ENCODE measurements at regions not wholly inside any gene's neighbourhood (a gene's known extent, or its start where the extent isn't known, plus 50 kb on each side); places are given as distances from the start of the nearest gene placed in this dataset.
"Not testable (repeated sequence)": the region's sequence is repeated elsewhere in the genome, so short reads cannot be mapped to it uniquely, and the experiment has no call there.

DNA sequence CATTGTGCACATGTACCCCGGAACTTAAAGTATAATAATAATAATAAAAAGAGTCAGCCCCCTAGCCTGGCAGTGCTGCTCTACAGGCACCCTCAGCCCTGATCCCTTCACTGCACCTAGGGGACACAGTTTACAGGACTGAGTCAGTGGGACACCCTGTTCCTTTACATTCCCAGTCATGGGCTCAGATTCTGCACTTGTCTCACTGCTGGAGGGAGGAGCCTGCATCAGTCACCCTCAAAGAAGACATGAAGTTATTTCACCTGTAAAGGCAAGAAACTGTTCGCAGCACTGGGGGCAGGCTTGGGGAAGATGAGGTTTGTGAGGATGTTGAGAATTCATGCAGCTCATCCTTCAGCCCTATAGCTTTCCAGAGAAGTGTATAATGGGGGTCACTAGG, 50.7 kb upstream of the VPREB1 start:
- no peak for DNase-seq

DNA sequence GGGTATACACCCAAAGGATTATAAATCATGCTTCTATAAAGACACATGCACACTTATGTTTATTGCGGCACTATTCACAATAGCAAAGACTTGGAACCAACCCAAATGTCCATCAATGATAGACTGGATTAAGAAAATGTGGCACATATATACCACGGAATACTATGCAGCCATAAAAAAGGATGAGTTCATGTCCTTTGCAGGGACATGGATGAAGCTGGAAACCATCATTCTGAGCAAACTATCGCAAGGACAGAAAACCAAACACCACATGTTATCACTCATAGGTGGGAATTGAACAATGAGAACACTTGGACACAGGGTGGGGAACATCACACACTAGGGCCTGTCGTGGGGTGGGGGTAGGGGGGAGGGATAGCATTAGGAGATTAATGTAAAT, 51.1 kb upstream of the VPREB1 start:
- not testable (repeated sequence) for DNase-seq

DNA sequence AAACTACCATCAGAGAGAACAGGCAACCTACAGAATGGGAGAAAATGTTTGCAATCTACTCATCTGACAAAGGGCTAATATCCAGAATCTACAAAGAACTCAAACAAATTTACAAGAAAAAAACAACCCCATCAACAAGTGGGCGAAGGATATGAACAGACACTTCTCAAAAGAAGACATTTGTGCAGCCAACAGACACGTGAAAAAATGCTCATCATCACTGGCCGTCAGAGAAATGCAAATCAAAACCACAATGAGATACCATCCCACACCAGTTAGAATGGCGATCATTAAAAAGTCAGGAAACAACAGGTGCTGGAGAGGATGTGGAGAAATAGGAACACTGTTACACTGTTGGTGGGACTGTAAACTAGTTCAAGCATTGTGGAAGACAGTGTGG, 51.6 kb upstream of the VPREB1 start:
- not testable (repeated sequence) for DNase-seq

DNA sequence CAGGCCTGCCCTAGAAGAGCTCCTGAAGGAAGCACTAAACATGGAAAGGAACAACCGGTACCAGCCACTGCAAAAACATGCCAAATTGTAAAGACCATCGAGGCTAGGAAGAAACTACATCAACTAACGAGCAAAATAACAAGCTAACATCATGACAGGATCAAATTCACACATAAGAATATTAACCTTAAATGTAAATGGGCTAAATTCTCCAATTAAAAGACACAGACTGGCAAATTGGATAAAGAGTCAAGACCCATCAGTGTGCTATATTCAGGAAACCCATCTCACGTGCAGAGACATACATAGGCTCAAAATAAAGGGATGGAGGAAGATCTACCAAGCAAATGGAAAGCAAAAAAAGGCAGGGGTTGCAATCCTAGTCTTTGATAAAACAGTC, 54.8 kb upstream of the VPREB1 start:
- DNase-seq, result not testable (repeated sequence)

DNA sequence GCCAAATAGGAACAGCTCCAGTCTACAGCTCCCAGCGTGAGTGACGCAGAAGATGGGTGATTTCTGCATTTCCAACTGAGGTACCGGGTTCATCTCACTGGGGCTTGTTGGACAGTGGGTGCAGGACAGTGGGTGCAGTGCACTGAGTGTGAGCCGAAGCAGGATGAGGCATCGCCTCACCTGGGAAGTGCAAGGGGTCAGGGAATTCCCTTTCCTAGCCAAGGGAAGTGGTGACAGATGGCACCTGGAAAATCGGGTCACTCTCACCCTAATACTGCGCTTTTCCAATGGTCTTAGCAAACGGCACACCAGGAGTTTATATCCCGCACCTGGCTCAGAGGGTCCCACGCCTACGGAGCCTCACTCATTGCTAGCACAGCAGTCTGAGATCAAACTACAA, 56.7 kb upstream of the VPREB1 start:
- not testable (repeated sequence) for DNase-seq

DNA sequence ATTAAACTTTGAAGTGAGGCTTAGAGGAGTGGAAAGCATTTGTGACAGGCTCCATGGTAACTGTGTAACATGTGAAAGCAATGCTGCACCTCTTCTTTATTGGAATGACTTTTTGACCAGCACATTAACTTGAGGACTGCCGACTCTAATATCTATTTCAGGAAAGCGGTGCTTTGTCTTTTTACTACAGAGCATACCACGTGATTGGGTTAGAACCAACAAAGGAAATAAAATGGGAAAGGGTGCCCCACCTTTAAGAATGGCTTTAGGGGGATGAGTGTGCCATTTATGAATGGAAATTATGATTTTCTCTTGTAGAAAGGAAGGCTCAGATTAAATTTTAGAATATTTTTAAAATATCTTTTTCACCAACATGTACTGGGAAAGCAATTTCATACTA, 57.3 kb upstream of the VPREB1 start:
- no peak for DNase-seq

DNA sequence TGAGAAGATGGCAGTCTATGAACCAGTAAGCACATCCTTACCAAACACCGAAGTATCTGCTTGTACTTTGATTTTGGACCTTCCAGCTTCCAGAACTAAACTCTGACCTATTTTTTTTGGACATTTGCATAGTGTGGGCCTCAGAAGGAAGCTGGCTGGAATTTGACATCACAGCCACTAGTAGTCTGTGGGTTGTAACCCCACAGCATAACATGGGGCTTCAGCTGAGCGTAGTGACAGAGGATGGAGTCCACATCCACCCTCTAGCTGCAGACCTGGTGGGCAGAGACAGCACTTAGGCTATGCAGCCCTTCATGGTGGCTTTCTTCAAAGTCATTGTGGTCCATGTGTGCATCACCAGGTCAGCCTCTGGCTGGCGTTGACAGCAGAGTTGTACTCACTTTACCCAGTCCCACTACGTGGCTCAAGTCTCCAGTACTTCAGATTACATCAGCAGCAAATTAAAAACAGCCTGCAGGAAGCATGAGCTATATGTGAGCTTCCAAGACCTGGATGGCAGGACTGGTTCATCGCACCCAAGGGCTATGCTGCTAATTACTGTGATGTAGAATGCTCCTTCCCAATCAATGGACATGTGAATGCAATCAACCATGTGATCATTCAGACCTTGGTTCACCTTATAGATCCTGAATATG, 58.6 kb upstream of the VPREB1 start:
- no peak for DNase-seq

DNA sequence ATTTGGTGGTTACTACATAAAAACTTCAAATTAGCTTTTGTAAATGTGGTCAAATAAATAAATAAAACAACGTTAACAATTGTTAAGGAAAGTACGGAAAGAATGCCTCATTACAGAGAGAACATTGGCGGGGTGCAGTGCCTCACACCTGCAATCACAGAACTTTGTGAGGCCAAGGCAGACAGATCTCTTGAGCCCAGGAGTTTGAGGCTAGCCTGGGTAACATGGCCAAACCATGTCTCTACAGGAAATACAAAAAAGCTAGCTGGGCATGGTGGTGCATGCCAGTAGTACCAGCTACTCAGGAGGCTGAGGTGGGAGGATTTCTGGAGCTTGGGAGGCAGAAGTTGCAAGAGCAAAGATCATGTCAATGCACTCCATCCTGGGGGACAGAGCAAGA, 59.4 kb upstream of the VPREB1 start:
- DNase-seq, result no peak

DNA sequence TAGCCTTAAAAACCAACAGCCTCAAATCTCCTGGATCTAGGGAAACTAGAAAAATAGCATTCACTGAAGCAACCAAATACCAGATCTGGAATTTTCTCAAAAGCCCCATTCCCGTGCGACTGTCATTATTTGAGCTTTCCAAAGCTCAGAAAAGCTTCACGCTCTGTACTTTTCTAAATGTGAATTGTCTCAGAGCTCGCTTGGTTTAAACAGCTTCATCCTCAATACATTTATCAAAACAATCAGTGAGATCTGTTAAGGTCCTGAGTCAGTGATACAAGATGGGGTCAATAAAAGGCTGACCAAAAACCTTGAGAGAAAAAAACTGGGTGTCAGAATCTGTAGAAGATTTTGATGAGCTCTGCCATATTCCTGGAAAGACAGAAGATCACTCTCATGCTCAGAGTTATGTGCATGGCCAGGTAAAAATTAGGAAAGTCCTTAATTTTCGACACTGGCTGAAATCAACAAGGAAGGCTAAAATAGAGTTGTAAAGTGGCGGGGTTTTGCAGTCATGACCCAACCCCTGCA, 60.2 kb upstream of the VPREB1 start:
- DNase-seq, result no peak

DNA sequence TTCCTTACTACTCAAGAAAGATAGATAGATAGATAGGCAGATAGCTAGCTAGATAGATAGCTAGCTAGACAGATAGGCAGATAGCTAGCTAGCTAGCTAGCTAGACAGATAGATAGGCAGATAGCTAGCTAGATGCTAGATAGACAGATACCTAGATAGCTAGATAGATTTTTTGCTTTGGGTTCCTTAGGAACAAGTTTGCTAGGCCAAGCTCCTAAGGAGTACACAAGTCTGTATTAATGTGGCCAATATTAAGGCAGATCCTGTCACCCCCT, 61.7 kb upstream of the VPREB1 start:
- DNase-seq, result no peak

DNA sequence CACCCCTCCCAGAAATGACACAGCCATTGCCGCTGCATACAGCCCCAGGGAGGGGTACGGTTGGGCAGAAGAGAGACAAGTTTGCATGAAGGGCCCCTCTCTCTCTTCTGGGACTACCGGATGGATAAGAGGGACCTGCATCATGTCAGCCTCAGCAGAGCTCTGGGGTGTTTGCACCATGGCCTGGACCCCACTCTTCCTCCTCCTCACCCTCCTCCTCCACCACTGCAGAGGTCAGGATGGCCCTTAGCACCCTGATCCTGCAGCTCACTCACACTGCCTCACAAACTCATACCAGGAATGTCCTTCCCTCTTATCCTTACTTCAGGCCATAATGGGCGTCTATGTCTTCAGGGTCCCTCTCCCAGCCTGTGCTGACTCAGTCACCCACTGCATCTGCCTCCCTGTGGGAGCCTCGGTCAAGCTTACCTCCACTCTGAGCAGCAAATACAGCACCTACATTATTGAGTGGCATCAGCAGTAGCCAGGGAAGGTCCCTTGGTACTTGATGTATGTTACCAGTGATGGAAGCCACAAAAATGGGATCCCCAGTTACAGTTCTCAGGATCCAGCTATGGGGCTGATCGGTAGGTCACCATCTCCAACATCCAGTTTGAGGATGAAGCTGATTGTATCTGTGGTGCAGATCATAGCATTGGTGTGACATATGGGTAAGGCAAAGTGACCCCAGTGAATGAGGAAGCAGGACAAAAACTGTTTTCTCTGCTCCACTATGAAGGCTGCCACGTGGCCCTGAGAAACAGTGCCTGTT, 62.2 kb upstream of the VPREB1 start:
- DNase-seq, result no peak

DNA sequence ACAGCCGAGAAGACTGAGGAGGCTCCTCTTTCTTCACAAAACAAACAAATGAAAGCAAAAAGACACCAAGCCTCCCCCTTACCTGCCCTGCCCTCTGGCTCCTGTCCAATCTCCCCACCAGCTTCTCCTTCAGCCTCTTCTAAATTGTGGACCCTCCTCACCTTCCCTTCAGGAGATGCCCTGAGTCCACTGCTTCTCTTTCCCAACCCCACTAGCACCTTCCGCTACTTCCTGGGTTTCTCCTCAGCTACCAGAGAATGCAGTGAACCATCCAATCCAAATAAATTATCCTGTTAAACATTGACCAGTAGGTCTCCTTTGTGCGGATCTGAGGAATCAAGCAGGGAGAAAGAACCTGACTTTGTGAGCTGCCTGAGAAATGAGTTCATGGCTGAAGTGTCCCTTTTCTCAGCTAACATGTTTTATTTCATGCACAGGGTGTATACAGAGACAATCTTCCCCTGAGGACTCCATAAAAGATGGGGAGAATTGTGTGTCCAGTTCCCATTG, 63.2 kb upstream of the VPREB1 start:
- no peak for DNase-seq

DNA sequence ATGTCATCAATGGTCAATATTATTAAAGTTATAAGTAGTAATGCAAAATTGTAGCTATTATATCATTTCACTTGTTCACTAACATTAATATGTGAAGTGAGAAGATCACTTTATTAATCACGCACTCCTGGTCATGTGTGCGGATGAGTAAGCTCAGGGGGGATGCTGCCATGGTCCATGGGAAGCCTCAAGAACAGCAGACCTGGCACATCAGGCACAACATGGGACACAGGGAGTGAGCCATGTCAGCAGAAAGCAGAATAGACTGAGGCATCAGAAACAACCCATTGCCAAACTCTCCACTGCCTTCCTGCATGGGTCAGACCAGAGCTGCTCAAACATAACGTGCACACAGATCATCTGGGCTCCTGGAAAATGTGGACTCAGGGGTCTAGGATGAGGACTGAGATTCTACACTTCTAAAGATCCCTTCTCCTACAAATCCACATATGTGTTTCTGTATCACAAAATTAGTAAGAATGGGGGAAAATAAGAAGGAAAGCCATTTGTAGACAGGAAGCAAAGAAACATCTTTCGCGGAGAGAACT, 63.8 kb upstream of the VPREB1 start:
- no peak for DNase-seq

DNA sequence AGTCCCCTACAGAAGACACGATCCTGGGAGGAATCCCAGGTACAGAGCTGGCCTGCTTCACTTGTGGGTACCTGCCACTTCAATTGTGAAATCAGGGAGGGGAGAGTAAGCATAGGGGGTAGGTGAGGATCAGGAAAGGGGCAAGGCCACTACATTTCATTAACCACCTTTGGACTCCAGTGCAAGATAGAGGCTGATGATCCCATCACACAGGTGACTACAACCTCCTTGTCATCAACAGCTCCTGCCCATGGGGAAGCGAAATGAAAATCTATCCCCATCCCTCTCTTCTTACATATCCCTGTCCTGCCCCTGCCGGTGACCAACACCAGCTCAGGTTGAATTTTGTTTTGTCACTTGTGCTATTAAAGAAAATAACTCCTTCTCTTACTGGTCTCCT, 64.7 kb upstream of the VPREB1 start:
- DNase-seq, result no peak

DNA sequence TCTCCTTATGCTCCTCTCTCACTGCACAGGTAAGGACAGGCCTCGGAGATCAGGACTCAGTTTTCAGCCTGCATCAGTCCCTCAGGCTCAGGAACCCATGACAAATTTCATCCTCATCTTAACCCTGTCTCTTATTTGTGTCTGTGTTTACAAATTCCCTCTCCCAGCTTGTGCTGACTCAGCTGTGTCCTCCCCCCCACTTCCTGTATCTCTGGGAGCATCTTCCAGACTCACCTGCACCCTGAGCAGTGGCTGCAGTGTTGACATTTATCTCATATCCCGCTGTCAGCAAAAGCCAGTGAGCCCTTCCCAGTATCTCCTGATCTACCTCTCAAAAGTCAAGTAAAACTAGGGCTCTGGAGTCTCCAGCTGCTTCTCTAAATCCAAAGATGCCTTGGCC, 65.6 kb upstream of the VPREB1 start:
- no peak for DNase-seq

DNA sequence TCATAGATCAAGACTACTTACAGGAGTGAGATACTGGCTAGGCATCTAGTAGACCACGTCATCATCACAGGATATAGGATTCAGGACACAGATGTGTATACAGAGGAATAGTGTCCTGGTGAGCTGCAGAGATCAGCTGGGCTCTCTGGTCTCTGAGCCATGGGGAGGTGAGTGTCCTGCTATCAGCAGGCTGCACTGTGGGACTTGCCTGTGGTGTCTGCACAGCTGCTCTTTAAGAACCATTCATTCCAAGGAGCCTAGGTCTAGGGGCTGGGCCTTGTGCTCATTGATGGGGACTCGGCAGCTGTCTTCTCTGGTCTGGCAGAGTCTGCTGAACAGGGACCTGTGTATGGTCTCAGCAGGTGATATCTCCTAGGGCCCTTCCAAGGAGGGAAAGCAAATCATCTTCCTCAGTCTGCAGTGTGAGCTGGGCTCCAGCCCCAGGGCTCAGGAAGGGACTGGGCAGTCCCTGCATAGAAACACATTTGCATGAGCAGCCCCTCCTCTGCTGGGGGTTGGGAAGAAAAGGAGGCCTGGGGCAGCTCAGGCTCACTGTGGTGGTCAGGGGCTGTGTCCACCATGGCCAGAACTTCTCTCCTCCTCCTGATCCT, 66.1 kb upstream of the VPREB1 start:
- DNase-seq, result no peak

DNA sequence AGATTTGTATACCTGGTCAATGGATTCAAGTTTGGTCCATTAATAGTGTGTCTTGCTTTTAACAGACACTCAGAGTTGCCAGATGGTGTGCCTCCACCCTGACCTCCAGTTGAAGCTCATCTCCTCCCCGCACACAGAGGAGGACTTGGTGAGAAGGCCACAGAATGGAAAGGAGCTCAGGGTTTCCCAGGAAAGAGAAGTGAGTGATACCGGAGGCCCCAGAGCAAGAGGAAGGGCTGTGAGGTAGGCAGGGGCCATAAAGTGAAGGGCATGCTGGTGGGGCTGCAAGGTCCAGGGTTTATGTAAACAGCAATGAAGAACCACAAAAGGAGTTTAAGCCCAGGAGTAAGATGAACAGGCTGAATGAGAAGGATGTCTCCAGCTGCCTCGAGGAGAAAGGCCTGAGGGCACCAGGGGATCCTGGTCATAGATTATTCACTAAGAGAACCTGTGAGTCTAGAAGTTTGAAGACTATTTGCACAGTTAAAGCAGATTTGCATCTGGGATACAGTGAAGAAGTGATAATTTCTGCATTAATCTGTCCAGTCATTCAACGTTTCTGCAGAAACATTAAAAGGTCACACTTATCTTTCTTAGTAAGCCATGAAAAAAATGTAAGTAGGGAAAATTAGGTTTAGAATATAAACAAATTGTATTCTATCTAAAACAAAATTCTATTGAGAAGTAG, 67.5 kb upstream of the VPREB1 start:
- DNase-seq, result no peak

DNA sequence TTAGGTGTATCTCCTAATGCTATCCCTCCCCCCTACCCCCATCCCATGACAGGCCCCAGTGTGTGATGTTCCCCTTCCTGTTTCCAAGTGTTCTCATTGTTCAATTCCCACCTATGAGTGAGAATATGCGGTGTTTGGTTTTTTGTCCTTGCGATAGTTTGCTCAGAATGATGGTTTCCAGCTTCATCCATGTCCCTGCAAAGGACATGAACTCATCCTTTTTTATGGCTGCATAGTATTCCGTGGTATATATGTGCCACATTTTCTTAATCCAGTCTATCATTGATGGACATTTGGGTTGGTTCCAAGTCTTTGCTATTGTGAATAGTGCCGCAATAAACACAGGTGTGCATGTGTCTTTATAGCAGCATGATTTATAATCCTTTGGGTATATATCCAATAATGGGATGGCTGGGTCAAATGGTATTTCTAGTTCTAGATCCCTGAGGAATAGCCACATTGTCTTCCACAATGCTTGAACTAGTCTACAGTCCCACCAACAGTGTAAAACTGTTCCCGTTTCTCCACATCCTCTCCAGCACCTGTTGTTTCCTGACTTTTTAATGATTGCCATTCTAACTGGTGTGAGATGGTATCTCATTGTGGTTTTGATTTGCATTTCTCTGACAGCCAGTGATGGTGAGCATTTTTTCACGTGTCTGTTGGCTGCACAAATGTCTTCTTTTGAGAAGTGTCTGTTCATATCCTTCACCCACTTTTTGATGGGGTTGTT, 71.5 kb upstream of the VPREB1 start:
- DNase-seq, result not testable (repeated sequence)

DNA sequence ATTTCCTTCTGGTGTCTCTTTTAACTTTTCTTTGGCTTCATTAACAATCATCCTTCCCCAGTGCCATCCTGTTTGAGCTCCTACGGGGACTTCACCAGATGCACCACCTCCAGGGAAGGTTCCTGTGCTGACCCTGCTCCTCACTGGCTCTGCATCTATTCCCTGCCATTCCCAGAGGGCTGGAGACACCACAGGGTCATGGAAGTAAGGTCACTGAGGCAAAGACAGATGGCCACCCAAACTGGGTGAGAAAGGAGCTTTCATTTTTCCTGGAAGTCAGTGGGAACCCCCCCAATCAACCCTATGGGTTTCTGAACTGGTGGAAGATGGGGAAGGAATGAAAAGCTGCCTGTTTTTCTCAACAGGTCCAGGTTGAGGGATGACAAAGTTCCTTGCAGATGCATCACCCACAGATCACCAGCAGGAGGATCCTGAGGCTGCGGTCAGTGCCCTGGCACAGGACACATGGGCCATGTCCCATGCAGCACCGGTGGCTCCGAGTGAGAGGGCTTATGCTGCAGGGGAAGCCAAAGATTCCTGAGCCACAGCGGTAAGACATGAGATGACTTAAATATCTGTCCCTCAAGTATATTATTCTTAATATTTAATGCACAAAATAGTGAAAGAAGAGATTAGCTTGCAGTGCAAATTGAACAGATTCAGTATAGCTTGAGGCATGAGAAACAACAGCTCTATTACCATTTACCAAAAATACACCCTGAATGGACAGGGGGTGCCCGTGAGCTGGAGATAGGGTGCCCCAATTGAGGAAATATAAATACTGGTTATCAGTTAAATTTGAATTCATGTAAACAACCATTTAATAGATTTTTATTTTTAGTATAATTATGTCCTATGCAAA, 73.0 kb upstream of the VPREB1 start:
- DNase-seq, result no peak

DNA sequence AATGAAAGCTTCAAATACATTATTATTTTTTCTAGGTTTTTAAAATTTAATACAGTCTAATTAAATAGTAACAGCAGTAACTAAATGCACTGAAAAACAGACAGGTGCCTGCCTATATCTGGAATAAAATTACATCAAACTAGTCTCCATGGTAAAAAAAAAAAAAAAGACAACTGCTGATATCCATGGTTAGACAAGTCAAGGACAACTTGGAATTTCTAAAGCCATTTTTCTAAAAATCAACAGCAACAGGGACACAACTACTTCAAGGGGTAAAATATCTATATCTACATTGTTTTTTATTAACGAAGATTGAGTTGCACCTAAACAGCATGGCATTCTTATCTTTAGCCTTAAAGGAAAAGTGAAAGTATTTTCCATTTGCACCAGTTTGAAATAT, 74.7 kb upstream of the VPREB1 start:
- no peak for DNase-seq

All from NCI-H1092 treated with DMSO at 0.1 percent for 48 hours (cell line).